ENCODE measurements at regions not wholly inside any gene's neighbourhood (a gene's known extent, or its start where the extent isn't known, plus 50 kb on each side); places are given as distances from the start of the nearest gene placed in this dataset.

DNA sequence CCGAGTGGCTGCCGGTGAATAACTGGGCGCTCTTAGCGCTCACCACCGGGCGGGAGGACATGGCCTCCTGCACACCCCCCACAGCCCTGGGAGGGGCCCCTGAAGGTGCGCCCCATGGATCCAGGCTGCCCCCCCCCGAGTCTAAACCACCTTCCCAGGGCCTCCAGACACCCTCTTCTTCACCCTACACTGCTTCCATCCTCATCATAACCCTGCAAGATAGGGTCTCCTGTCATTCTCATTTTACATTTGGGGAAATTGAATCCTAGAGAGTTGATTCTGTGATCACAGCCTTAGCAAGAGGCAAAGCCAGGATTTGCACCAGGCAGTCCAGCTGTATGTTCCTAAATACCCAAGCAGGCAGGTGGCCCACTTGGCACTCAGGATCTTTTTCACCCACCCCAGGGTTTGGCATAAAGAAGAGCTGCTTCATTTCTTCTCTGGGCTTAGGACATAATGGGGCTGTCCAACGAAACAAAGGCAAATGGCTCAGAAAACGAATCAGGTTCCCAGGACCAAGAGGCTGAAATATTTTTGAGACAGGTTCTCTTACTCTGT is 110.8 kb downstream of the PTPRS start:
- no peak for DNase-seq (ENCODE audit: low read depth)
- no peak overlapping the region for H3K4me3 ChIP-seq (ENCODE audit: low read depth, low read length)
- no peak for TF ChIP-seq CTCF (IDR thresholded peaks at IDR 0.05; ENCODE audit: insufficient read depth, low read length)

DNA sequence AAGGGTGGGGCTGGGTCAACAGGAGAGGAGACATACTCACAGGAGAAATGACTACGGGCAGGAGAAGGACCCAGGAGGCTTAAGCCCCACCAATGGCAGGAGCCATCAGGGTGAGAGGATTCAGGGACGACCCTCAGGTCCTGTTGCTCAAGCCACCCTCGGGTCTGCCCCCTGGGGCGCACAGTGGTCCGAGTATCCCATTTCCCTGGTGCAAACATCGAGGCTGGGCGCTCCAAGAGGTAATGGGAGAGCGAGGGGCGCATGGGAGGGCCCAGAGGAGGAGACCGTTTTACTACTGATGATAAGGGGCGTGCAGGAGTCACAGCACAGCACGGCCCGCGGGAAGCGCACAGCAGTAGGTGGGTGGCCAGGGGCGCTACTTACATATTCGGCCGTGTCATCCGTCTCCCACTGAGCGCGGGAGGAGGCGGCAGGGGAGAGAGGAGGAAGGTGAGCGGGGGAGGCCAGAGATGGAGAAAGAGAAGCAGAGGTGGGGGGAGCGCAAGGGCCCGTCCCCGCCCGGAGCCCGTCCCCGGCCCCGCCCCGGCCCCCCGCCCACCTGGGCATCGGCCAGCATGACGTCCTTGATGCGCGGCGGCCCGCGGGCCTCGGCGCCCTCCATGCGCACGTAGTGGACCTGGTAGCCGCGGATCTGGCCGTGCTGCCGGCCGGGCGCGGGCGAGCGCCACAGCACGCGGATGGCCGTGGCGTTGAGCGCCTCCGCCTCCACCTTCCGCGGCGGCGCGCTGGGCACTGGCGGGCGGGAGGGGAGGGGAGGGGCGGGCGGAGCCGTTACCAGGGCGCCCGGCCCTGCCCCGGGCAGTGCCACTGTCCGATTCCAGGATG is 111.5 kb downstream of the PTPRS start:
- H3K4me3 ChIP-seq (ENCODE audit: low read depth, low read length), result no peak overlapping the region
- DNase-seq (ENCODE audit: low read depth), result no peak
- no peak for TF ChIP-seq CTCF (IDR thresholded peaks at IDR 0.05; ENCODE audit: insufficient read depth, low read length)

- no peak overlapping the region for H3K4me3 ChIP-seq (ENCODE audit: low read depth, low read length)
- TF ChIP-seq CTCF (IDR thresholded peaks at IDR 0.05; ENCODE audit: insufficient read depth, low read length), result no peak
- DNase-seq (ENCODE audit: low read depth), result no peak
Observed at GRCh38 chr19:5228490-5228889, 112.1 kb downstream of the PTPRS start.

DNA sequence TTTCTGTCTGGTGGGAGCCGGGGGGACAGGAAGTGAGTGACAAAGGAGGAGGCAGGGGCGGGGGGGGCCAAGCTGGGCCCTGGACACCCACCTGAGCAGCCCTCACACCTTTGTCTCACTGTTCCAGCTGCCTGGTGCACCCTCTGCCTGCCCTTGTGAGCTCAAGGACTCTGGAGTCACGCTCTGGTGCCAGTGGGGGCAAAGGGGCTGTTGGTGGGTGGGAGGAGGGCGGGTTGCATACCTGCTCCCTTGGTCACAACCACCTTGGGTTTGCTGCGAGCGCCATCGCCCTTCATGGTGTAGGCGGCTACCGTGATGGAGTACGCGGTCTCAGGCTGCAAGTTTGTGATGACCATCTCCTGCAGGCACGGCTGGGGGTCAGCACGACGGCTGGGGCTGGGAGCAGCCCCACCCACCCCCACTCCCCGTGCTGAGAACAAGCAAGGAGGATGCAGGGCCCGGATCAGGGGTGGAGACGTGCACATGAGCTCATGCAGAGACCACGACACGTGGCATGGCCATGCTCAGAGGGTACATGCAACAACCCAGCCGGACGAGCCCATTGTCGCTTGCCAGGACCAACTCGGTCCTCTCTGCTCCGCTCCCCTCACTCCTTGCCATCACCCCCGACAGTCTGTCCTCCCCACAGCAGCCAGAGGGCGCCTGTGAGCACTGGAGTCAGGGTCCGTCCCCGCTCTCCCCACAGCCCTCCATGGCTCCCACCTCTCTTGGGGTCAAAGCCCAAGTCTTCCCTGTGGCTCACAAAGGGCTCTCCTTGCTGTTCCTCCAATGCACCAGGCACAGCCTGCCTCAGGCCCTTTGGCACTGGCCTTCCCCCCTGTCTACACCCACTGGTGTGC is 114.9 kb downstream of the PTPRS start:
- DNase-seq (ENCODE audit: low read depth), result no peak
- TF ChIP-seq CTCF (IDR thresholded peaks at IDR 0.05; ENCODE audit: insufficient read depth, low read length), result peak; percentile 56

DNA sequence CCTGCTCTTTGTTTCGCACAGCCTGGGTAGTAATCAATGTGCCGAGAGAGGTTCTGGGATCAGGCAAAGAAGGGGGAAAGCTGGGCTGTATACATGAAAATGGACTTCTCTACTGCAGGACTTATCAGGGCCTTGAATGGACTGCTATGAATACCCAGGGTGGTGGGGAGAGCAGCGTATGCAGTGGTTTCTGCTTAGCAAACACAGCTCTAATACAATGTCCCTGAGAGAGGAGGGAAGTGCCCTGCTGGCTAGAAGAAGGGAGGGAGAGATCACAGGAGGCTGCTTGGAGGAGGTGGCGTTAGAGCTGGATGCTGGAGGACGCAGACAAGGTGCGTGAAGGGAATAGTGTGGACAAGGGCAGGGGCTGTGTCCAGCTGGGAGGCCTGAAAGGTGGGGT is 116.1 kb downstream of the PTPRS start:
- H3K4me3 ChIP-seq (ENCODE audit: low read depth, low read length), result no peak overlapping the region
- no peak for DNase-seq (ENCODE audit: low read depth)
- no peak for TF ChIP-seq CTCF (IDR thresholded peaks at IDR 0.05; ENCODE audit: insufficient read depth, low read length)

More for the DNA sequence above, 114.9 kb downstream of the PTPRS start:
- H3K4me3 ChIP-seq (ENCODE audit: low read depth, low read length), result no peak overlapping the region

DNA sequence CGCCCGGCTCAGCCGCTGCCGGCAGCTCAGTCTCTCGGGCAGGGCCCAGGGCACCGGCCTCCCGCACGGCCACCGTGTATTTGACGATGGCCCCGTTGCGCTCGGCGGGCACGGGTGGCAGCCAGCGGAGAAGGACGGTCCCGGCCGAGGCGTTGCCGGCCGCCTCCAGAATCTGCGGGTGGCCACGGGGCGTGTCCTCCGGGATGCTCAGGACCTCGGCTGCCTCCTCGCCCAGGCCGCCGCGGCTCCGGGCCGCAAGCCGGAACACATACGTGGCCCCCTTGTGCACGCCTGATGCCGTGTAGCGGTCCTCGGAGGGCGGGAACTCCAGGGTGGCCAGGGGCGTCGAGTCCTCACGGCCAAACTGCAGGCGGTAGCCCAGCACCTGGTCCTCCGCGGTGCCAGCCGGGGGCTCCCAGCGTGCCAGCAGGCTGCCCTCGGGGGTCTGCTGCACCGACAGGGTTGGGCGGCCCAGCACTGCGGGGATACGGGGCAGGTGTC is 117.7 kb downstream of the PTPRS start:
- no peak for TF ChIP-seq CTCF (IDR thresholded peaks at IDR 0.05; ENCODE audit: insufficient read depth, low read length)
- no peak for DNase-seq (ENCODE audit: low read depth)
- H3K4me3 ChIP-seq (ENCODE audit: low read depth, low read length), result no peak overlapping the region
